AG09309 (cell line): ENCODE measurements at regions not wholly inside any gene's neighbourhood (a gene's known extent, or its start where the extent isn't known, plus 50 kb on each side); places are given as distances from the start of the nearest gene placed in this dataset.

Experiments used
- DNase-seq: peaks from one replicate; pipeline ENCODE4 v3.0.0-alpha.2; 2010; ENCODE audit warnings: low read depth
- H3K4me3 ChIP-seq: 2 replicates; pipeline ENCODE4 v1.5.1; 2011; ENCODE audit warnings: mild to moderate bottlenecking, low read depth, low read length, moderate library complexity; ENCODE audit not compliant: control insufficient read depth
- TF ChIP-seq, protein P1 (sequence below): IDR thresholded peaks from 2 replicates; pipeline ENCODE4 v1.5.1; 2011; ENCODE audit warnings: mild to moderate bottlenecking, low read depth, low read length, inconsistent platforms; ENCODE audit not compliant: insufficient read depth, control insufficient read depth; ENCODE audit errors: missing control alignments

DNA sequence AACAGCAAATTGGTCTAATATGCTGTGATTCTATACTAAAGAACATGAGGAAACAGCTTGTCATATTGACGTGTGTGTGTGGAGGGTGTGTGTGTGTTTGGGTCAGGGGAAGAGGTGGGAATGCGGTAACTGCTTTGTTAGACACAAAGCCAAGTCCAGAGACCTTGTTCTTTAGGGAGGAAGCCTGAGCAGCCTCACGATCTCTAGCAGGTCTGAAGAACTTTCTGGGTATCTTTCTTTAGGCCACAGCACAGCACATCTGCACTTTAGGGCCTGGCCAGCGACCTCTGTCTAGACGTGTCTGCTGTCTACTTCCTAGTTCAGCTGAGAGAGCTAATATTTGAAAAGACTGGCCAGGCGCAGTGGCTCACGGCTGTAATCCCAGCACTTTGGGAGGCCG lies 220.0 kb upstream of the TPRG1 start:
- DNase-seq: no peak

DNA sequence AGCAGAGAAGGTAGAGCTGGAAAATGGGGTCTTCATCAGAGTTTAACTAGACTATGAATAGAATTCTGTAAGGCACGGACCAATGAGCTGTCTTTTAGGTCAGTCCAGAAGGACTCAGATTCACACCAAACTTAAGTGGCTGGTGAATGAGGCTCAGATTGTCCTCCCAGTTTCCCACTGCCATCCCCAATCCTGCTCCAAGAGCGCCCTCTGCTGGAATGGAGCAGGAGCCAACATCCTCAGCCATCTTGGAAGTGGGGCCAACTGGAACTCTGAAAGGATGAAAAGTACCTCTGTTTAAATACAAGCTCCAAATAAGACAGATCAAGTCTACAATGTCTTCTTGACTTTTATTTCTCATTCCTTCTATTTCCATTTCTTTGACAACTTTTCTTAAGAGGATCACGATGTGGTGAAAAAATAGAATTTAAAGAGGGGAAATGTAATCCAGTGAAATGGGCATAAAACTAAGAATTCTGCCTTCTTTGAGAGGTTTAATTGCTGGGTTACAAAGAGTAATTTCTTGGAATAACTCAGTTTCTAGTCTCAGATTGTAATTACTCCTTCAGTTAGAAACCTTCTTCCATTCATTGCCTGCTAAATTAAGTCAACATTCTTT lies 217.1 kb upstream of the TPRG1 start:
- TF ChIP-seq, protein P1, sequence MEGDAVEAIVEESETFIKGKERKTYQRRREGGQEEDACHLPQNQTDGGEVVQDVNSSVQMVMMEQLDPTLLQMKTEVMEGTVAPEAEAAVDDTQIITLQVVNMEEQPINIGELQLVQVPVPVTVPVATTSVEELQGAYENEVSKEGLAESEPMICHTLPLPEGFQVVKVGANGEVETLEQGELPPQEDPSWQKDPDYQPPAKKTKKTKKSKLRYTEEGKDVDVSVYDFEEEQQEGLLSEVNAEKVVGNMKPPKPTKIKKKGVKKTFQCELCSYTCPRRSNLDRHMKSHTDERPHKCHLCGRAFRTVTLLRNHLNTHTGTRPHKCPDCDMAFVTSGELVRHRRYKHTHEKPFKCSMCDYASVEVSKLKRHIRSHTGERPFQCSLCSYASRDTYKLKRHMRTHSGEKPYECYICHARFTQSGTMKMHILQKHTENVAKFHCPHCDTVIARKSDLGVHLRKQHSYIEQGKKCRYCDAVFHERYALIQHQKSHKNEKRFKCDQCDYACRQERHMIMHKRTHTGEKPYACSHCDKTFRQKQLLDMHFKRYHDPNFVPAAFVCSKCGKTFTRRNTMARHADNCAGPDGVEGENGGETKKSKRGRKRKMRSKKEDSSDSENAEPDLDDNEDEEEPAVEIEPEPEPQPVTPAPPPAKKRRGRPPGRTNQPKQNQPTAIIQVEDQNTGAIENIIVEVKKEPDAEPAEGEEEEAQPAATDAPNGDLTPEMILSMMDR: peak; percentile 98
- no peak overlapping the region for H3K4me3 ChIP-seq
- DNase-seq: peak; percentile 60

More for the DNA sequence above, 220.0 kb upstream of the TPRG1 start:
- no peak overlapping the region for H3K4me3 ChIP-seq
- TF ChIP-seq, protein P1: no peak

DNA sequence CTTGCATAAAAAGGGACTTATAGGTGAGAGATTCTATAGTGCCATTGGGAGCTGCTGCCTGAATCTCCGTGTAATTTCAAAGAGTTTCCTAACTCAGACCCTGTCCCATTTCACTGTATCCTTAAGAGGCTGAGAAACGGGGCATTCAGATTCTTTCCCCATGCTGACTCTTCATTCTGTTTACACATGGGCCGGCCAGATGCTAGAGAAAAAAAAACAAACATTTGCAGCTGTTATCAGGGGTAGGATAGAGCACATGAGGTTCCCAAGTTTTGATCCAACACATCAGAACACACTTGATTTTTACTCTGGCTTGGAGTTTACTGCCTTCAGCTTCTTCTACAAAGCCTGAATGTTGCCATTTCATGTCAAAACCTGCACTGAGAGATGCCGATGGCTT lies 215.9 kb upstream of the TPRG1 start:
- TF ChIP-seq, protein P1: no peak
- no peak overlapping the region for H3K4me3 ChIP-seq
- no peak for DNase-seq

DNA sequence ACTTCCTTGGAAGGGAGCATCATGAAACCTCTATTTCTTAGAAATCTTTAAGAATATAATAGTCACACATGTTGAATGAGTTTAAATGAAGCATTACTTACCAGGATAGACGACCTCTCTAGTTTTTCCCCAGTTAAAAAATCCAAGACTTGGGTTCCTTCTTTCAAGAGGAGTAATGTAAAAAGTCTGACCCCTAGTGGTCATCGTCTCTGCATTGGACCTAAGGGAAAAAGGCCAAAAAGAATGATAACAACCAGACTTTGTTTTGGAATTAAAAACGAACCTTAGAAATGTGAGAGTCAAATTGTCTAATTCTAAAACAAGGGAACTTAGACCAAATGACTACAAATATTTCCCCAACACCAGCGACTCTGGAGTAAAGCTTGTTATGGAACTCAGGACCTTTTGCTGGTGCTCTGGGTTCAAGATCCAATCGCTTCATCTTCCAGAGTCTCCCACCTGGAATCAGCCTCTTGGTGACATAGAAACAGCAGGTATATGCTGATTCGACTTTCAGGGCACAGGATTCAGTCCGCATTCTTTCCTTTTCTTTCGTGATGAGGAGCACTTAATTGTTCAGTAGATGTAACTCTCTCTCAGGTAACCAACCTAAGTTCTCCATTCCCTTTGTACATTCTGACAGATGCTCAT lies 214.8 kb upstream of the TPRG1 start:
- TF ChIP-seq, protein P1: peak; percentile 71
- H3K4me3 ChIP-seq: no peak overlapping the region
- DNase-seq: peak; percentile 37

DNA sequence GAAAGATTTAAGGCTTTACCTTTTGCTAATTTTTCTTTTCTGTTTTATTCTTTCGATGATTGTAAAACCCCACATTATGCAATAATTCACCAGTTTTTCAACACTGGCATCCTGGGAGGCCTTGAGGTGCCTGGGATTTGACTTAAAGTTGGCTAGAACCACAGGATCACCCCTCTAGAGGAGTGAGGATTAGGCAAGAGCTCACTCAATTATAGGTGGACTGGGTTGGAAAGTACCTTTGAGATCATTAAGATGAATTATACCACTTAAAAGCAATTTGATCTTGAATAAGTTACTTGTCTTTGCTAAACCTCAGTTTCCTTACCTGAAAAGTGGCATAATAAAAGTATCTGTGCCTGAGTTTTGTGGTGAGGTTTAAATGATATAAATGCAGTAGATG lies 212.8 kb upstream of the TPRG1 start:
- no peak for DNase-seq
- H3K4me3 ChIP-seq: no peak overlapping the region
- TF ChIP-seq, protein P1: no peak

DNA sequence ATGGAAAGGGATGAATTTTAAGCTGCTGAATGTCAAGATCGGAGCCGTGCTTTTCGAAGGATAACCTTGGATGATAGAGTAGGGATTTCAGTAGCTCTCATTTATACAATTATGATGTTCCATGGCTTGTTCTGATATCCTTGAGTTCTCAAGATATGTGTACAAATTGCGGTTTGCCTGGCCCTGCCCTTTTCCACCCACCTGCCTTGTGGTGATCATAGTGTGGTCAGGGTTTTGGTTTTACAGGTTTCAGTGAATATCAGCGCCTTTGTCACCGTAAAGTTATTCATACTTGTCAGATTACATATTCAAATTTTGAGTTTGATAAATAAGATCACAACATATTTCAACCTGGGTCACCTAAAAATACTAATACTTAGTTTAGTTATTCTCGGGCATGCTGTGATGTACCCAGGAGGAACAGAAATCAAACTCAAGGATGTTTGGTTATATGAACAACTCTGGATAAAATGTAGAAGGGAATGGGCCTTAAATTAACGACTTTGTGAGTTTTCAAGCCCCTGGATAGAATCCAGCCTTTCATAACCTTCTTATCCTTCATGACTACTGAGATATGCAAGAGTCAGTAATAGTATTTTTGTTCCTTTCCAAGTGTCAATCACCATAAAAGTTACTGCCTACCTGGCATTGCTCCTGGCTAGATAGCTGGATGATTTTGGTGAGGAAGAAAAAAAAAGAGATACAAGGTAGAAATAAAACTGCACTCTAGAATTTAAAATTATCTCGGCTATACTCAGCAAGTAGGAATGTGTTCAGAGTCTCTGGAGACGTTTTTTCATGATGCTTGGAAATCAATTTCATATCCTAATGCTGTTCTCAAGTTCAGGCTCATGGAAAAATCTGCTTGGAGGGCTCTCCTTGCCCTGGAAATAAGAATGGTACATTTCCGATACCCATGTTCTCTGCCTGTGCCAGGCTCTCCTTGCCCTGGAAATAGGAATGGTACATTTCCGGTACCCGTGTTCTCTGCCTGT lies 209.2 kb upstream of the TPRG1 start:
- H3K4me3 ChIP-seq: no peak overlapping the region
- TF ChIP-seq, protein P1: no peak
- DNase-seq: no peak
